ENCODE measurements at regions not wholly inside any gene's neighbourhood (a gene's known extent, or its start where the extent isn't known, plus 50 kb on each side); places are given as distances from the start of the nearest gene placed in this dataset.

GRCh38 chr10:78736926-78737630 is 331.7 kb upstream of the ZMIZ1 start:
- no peak for DNase-seq

DNA sequence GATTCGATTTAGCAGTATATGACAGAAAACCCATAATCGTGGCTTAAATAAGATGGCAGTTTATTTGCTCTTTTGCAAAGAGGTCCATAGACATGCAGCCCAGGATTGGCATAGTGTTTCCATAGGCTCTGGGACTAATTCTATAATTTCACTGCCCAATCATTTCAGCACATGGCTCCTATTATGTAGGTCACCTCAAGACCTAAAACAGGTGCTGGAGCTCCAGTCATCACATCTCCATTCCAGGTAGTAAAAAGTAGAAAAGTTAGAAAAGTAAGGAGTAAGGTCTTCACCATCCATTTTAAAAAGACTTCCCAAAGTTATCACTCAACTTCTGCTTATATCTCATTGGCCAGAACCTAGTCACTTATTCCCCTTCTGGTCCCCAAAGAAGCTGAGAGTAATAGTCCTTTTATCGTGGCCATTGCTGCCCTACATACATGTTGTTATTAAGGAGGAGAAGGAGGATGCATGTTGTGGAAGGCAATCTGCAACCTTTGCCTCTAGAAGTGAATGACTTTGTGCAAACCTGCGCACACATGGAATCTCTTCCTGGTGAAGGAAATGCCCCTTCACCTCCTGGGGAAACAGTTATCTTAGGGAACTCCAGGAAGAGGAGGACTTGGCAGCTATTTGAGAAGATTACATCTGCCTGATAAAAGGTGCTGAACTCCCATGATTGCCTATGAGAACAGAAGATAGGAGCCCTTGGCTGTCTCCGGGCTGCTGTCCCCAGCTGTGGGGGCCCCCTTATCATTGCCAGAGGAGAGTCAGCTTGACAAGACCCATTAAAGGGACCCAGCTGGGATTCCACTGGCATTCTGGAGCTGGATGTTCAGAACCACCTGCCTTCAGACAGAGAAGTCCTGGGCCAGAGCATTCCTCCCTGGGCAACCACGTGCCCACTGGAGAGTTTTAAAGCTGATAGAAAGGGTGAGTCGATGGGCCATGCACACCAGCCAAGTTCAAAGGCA is 330.6 kb upstream of the ZMIZ1 start:
- no peak for DNase-seq

GRCh38 chr10:78738861-78739260 is 329.9 kb upstream of the ZMIZ1 start:
- DNase-seq, result no peak

DNA sequence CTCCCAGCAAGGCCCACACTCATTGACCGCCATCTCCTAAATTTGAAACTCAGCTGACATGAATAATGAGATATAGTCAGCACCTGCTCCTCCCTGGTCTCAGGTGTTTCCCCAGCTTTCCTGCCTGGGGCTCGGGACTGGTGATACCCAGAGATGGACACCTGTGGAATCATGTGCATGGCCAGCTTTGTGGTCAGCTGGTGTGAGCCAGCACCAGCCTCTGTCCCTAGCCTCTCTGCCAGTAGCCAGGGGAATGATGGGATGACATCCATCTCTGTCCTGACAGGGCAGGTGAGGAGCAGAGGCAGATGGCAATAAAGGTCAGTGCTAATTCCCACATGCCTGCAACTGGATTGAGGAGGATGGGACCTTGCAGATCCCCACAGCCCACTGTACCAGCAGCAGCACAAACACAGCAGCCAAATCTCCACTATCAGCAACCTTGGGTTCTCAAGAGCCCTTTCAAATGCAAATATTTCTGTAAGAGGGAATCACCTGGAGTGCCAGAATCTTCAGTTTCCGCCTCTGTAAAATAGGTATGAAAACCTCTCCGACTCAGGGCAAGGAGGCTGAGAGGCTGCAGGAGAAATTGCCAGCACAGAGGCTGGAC is 329.2 kb upstream of the ZMIZ1 start:
- DNase-seq, result no peak

- no peak for DNase-seq
These were observed 327.5 kb upstream of the ZMIZ1 start for GRCh38 chr10:78740976-78741915.

GRCh38 chr10:78742406-78742729 is 326.4 kb upstream of the ZMIZ1 start:
- DNase-seq, result no peak

- no peak for DNase-seq
These were observed 325.8 kb upstream of the ZMIZ1 start for GRCh38 chr10:78742730-78743615.

- DNase-seq, result no peak
These were observed 324.7 kb upstream of the ZMIZ1 start for GRCh38 chr10:78744056-78744455.

- DNase-seq, result no peak
These were observed 324.2 kb upstream of the ZMIZ1 start for GRCh38 chr10:78744491-78745090.

DNA sequence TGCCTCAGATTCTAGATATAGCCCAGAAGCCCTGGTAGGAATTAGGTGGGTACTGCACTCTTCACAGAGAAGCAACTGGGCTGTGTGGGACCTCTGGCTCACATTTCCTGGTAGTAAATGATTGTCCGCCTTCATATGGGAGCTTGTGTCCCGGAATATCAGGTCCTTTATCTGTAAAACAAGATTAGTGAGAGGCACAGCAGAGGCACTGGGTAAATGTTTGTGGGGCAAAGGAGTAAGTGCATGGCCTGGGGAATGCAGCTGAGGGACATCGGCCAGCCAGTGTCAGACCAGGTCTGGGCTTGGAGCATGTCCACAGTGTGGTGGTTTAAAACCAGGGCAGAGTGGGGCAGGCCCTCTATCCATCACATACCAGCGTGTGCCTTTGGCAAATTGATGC is 323.3 kb upstream of the ZMIZ1 start:
- no peak for DNase-seq

- DNase-seq, result no peak
These were observed 322.5 kb upstream of the ZMIZ1 start for GRCh38 chr10:78746155-78746763.

- no peak for DNase-seq
These were observed 321.1 kb upstream of the ZMIZ1 start for GRCh38 chr10:78747401-78748234.

GRCh38 chr10:78748235-78748533 is 320.6 kb upstream of the ZMIZ1 start:
- no peak for DNase-seq

GRCh38 chr10:78749200-78749599 is 319.6 kb upstream of the ZMIZ1 start:
- no peak for DNase-seq

DNA sequence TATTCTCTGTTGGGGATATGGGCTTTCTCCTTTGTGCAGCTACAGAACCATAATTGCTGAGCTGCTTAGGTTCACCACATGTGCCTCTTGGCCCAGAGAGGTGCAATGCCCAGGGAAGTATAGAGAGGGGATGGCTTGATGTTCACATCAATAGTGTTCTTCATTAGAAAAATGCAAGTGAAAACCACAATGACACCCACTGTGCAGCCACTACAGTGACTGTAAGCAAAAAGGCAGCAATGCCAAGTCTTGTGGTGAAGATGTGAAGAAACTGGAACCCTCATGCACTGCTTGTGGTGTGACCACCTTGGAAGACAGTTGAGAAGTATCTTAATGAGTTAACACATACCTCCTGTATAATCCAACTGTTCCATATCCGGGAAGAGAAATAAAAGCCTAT is 318.9 kb upstream of the ZMIZ1 start:
- no peak for DNase-seq

DNA sequence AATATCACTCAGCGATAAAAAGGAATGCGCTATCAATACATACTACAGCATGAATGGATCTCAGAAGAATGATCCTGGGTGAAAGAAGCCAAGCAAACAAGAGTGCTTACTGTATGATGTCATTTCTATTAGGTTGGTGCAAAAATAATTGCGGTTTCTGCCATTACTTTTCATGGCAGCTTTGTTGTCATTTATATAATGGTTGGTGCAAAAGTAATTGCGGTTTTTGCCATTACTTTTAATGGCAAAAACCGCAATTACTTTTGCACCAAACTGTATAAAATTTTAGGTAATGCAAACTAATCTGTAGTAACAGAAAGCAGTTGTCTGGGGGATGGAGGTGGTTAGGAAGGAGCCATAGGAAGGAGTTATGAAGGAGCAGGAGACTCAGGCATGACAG is 318.3 kb upstream of the ZMIZ1 start:
- DNase-seq, result no peak

DNA sequence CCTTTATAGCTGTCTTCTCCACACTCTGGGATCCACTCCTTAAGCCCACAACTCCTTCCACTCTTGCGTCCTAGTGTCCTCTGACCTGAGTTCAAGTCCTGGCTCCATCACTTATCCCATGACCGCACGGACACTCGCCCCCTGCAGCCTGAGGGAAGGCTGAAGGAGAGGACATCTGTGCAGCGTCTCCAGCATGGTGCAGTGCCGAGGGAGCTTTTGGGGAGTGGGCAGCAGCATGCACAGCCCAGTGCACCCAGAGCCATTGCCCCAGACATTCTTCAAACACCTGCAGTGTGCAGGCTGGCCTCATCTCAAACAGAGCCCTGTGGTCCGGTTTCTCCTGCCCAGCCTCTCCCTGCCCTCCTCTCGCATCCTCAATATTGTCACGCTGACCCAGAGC is 317.1 kb upstream of the ZMIZ1 start:
- no peak for DNase-seq

DNA sequence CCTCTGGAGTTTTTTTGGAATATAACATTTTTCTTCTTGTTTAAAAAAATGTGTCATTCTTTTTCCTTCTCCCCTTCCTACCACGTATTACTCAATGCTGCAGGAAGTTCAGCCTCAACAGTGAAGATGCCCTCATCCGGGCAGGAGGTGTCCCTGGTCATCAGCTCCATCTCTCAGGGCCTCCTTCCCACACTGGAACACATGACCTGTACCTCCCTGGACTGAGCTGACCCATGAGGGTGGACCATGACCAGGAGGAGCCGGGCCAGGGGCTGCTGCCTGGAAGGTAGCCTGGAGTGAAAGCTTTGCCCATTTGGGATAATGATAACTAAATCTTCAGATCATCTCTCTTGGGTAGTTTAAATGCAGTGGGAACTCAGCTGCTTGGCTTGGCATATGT is 316.5 kb upstream of the ZMIZ1 start:
- DNase-seq, result peak; percentile 37

GRCh38 chr10:78752708-78753107 is 316.1 kb upstream of the ZMIZ1 start:
- DNase-seq, result no peak

Measured in suppressor macrophage treated with lipopolysaccharide for 4 hours (primary cell).